ENCODE measurements at regions not wholly inside any gene's neighbourhood (a gene's known extent, or its start where the extent isn't known, plus 50 kb on each side); places are given as distances from the start of the nearest gene placed in this dataset.
"Not testable (repeated sequence)": the region's sequence is repeated elsewhere in the genome, so short reads cannot be mapped to it uniquely, and the experiment has no call there.

GRCh38 chr2:91667341-91667740, 2975.9 kb downstream of the RPIA start:
- not testable (repeated sequence) for TF ChIP-seq CTCF, EP300, POLR2A (IDR thresholded peaks at IDR 0.05)
